HEK293T (cell line): ENCODE measurements at regions not wholly inside any gene's neighbourhood (a gene's known extent, or its start where the extent isn't known, plus 50 kb on each side); places are given as distances from the start of the nearest gene placed in this dataset.

Source experiments
- CTCF ChIA-PET: fragments of 350-600 bp; formaldehyde crosslinking; extraction: SDS; loops from one replicate; lab custom pipeline; 2021; ENCODE audit warnings: antibody characterized with exemption, inconsistent platforms; lab: Yijun Ruan, JAX
- POLR2A ChIA-PET: fragments of 350-600 bp; formaldehyde crosslinking; extraction: SDS; loops from one replicate; lab custom pipeline; 2020; ENCODE audit warnings: antibody characterized with exemption, inconsistent platforms; lab: Yijun Ruan, JAX
- DNase-seq: peaks from one replicate; pipeline ENCODE4 v3.0.0; 2012; ENCODE audit warnings: mixed read lengths; ENCODE audit errors: extremely low spot score
- ARNT ChIP-seq: fragments of 450-650 bp; IDR thresholded peaks from 2 replicates; pipeline ENCODE4 v1.6.1; 2017; ENCODE audit warnings: mild to moderate bottlenecking
- BHLHE40 ChIP-seq: fragments of 450-650 bp; IDR thresholded peaks from 2 replicates; pipeline ENCODE4 v1.6.1; 2016; ENCODE audit warnings: mild to moderate bottlenecking, moderate library complexity, borderline replicate concordance
- CTBP1 ChIP-seq: fragments of 450-650 bp; IDR thresholded peaks from 2 replicates; pipeline ENCODE4 v1.6.1; 2016; ENCODE audit warnings: borderline replicate concordance
- ELF4 ChIP-seq: fragments of 450-650 bp; IDR thresholded peaks from 2 replicates; pipeline ENCODE4 v1.6.1; 2017; ENCODE audit warnings: antibody characterized with exemption
- FOXA1 ChIP-seq: fragments of 450-650 bp; IDR thresholded peaks from 2 replicates; pipeline ENCODE4 v1.6.1; 2016; ENCODE audit warnings: mild to moderate bottlenecking
- FOXK2 ChIP-seq: fragments of 450-650 bp; IDR thresholded peaks from 2 replicates; pipeline ENCODE4 v1.6.1; 2016; ENCODE audit warnings: mild to moderate bottlenecking
- FOXM1 ChIP-seq: fragments of 450-650 bp; IDR thresholded peaks from 2 replicates; pipeline ENCODE4 v1.6.1; 2017; ENCODE audit warnings: mild to moderate bottlenecking, borderline replicate concordance
- HDGF ChIP-seq: fragments of 450-650 bp; IDR thresholded peaks from 2 replicates; pipeline ENCODE4 v1.6.1; 2017; ENCODE audit warnings: antibody characterized with exemption, borderline replicate concordance
- L3MBTL2 ChIP-seq: fragments of 450-650 bp; conservative IDR thresholded peaks from 2 replicates; pipeline ENCODE4 v1.6.1; 2016; ENCODE audit warnings: mild to moderate bottlenecking
- LEF1 ChIP-seq: fragments of 450-650 bp; IDR thresholded peaks from 2 replicates; pipeline ENCODE4 v1.6.1; 2017; ENCODE audit warnings: mild to moderate bottlenecking, borderline replicate concordance
- NFRKB ChIP-seq: fragments of 450-650 bp; IDR thresholded peaks from 2 replicates; pipeline ENCODE4 v1.6.1; 2016; ENCODE audit warnings: mild to moderate bottlenecking, moderate library complexity
- SP1 ChIP-seq: fragments of 450-650 bp; IDR thresholded peaks from 2 replicates; pipeline ENCODE4 v1.6.1; 2017
- SUZ12 ChIP-seq: fragments of 450-650 bp; IDR thresholded peaks from 2 replicates; pipeline ENCODE4 v1.6.1; 2016; ENCODE audit warnings: mild to moderate bottlenecking
- TARDBP ChIP-seq: fragments of 450-650 bp; IDR thresholded peaks from 2 replicates; pipeline ENCODE4 v1.6.1; 2016
- ZNF384 ChIP-seq: fragments of 450-650 bp; IDR thresholded peaks from 2 replicates; pipeline ENCODE4 v1.6.1; 2016
- TF ChIP-seq, protein P1 (sequence below): fragments of 450-650 bp; IDR thresholded peaks from 2 replicates; pipeline ENCODE4 v1.6.1; 2016

DNA sequence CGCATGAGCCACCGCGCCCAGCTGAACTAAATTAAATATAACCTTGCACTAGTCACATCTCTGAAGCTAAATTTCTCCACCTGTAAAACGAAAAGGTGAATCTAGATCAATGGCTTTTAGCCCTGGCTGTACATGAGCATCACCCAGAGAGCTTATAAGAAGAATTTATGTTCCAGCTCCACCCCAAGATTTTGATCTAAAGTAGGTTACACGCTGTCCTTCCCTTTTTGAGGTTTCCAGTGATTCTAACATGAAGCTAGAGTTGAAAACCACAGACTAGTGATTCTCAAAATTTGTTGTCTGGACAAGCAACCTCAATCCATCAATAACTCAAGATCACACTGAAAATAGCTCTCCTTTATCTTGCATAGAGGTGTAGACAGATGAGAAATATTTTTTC is 208.8 kb upstream of the CRIM1 start:
- TF ChIP-seq FOXM1: no peak
- TF ChIP-seq SUZ12: no peak
- no peak for TF ChIP-seq L3MBTL2
- no peak for TF ChIP-seq ELF4
- TF ChIP-seq FOXA1: no peak
- TF ChIP-seq, protein P1, sequence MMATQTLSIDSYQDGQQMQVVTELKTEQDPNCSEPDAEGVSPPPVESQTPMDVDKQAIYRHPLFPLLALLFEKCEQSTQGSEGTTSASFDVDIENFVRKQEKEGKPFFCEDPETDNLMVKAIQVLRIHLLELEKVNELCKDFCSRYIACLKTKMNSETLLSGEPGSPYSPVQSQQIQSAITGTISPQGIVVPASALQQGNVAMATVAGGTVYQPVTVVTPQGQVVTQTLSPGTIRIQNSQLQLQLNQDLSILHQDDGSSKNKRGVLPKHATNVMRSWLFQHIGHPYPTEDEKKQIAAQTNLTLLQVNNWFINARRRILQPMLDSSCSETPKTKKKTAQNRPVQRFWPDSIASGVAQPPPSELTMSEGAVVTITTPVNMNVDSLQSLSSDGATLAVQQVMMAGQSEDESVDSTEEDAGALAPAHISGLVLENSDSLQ: no peak
- no peak for TF ChIP-seq LEF1
- TF ChIP-seq ZNF384: no peak
- TF ChIP-seq FOXK2: no peak
- no peak for TF ChIP-seq ARNT
- no peak for TF ChIP-seq BHLHE40
- no peak for TF ChIP-seq NFRKB
- no peak for TF ChIP-seq CTBP1
- no peak for TF ChIP-seq HDGF
- CTCF ChIA-PET: no interaction called here
- no peak for DNase-seq
- POLR2A ChIA-PET: no interaction called here

DNA sequence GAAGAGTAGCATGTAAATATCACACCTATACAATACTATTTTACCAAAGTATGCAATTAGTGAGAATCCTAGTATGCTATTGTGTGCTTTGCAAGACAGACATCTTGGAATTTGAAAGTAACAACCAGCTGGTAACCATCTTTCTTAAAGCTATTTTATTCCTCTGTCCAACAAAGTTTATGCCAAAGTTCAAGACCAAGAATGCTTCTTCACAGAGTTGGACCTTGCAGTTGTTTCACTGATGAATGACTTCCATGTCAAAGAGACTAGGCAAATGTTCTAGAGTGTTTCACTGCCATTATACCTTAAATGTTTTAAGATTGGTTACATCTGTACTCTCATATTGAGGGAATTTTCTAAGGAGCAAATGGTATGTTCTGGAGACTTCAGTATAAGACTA is 215.2 kb upstream of the CRIM1 start:
- TF ChIP-seq BHLHE40 (no peak), CTBP1 (no peak), L3MBTL2 (no peak), NFRKB (no peak), FOXM1 (no peak), ARNT (no peak), HDGF (no peak), SP1 (no peak), SUZ12 (no peak), TARDBP (no peak), FOXA1 (no peak), ZNF384 (no peak), ELF4 (no peak), LEF1 (no peak), FOXK2 (no peak)
- TF ChIP-seq, protein P1: no peak
- ChIA-PET CTCF (no interaction called here), POLR2A (no interaction called here)
- no peak for DNase-seq

DNA sequence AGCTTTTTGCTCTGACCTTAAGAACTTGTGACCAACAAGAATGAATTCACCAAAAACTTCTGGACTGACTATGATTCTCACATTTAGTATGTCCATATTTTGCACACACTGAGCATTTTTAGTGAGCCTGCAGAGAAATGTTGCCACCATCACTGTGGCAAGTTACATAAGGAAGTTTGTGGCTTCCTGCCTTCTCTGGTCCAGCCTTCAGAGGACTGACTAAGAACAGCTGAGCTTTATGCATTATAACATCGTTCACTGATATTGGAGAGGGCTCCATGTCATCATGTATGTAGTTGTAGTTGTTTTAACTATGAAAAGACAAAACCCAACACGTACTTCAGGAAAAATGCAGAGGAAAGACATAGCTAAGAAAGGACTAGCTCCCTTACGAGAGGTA is 218.0 kb upstream of the CRIM1 start:
- ChIA-PET CTCF (no interaction called here), POLR2A (no interaction called here)
- no peak for TF ChIP-seq TARDBP
- no peak for TF ChIP-seq FOXA1
- TF ChIP-seq SP1: no peak
- TF ChIP-seq, protein P1: no peak
- no peak for TF ChIP-seq ZNF384
- TF ChIP-seq SUZ12: no peak
- TF ChIP-seq ARNT: no peak
- no peak for TF ChIP-seq FOXK2
- TF ChIP-seq HDGF: no peak
- TF ChIP-seq ELF4: no peak
- TF ChIP-seq L3MBTL2: no peak
- no peak for DNase-seq

DNA sequence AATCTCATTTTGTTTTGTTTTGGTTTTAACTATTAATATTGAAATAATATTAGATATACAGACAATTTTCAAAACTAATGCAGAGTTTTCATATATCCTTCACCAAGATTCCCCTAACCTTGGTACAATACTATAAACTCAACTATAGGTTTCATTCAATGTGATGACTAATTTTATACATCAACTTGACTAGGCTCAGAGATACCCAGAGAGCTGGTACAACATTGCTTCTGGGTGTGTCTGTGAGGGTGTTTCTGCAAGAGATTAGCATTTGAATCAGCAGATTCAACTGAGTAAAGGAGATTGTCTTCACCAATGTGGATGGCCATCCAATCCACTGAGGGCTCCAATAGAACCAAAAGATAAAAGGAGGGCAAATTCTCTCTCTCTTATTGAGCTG is 221.3 kb upstream of the CRIM1 start:
- DNase-seq: no peak
- POLR2A ChIA-PET: no interaction called here
- TF ChIP-seq L3MBTL2 (no peak), FOXM1 (no peak), ARNT (no peak), NFRKB (no peak), ELF4 (no peak), ZNF384 (no peak)
- CTCF ChIA-PET: no interaction called here

DNA sequence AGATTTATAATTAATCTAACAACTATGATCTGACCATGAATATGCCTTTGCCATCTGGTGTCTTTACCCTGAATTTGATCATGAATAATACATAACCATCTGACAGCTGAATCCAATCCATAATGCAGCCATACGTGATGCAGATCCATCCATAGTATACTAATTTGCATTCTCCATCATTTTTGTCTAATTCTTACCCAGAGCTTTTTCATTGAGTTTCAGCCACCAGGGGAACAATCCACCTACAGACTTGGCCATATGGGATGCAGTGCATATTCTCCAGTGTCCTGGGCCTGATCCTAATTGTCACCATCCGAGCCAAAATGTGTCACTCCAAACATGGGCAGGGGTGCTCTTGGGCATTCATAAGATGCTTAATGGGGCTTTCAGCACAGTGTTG is 227.2 kb upstream of the CRIM1 start:
- ChIA-PET CTCF (no interaction called here), POLR2A (no interaction called here)
- TF ChIP-seq CTBP1: no peak
- no peak for TF ChIP-seq ZNF384
- no peak for TF ChIP-seq FOXA1
- no peak for TF ChIP-seq ELF4
- TF ChIP-seq FOXK2: no peak
- TF ChIP-seq ARNT: no peak
- TF ChIP-seq, protein P1: no peak
- TF ChIP-seq L3MBTL2: no peak
- TF ChIP-seq NFRKB: no peak
- no peak for TF ChIP-seq HDGF
- TF ChIP-seq SUZ12: no peak
- DNase-seq: no peak

DNA sequence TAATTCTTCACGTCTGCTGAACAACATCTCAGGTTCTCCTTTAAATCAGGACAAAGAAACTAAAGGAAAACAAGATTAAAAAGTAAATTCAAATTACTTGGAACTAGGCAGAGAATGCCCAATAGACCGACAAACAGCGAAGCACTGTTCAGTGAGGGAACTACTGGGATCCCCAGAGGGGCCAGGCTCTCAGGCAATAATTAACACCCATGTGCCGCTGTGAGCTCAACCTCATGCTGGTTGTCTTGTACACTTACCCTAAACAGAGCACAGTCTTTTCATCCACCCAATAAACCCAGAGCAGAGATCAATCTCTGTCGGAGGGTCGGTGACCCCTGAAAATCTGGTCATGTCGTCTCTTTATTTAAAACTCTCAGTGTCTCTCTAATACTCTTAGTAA is 229.9 kb upstream of the CRIM1 start:
- POLR2A ChIA-PET: no interaction called here
- CTCF ChIA-PET: no interaction called here
- TF ChIP-seq HDGF (no peak), SUZ12 (no peak), SP1 (no peak), FOXA1 (no peak), ARNT (no peak), ZNF384 (no peak)
- no peak for DNase-seq
